T-helper 2 cell (primary cell): ENCODE measurements at regions not wholly inside any gene's neighbourhood (a gene's known extent, or its start where the extent isn't known, plus 50 kb on each side); places are given as distances from the start of the nearest gene placed in this dataset.
"Not testable (repeated sequence)": the region's sequence is repeated elsewhere in the genome, so short reads cannot be mapped to it uniquely, and the experiment has no call there.

Experiments used
- DNase-seq, 5 experiments: peaks; one replicate each; pipeline versions ENCODE4 v3.0.0 to v3.0.0-alpha.2; 2012 to 2022

GRCh38 chr12:127810459-127810858 lies 456.5 kb upstream of the TMEM132C start:
- not testable (repeated sequence) for DNase-seq

- no peak for DNase-seq
Measured at GRCh38 chr12:127811988-127812387, 455.0 kb upstream of the TMEM132C start.

GRCh38 chr12:127813147-127813546 lies 453.8 kb upstream of the TMEM132C start:
- DNase-seq: no peak

GRCh38 chr12:127819056-127819455 lies 447.9 kb upstream of the TMEM132C start:
- DNase-seq: no peak

- DNase-seq: no peak
Measured at GRCh38 chr12:127820271-127820670, 446.7 kb upstream of the TMEM132C start.

DNA sequence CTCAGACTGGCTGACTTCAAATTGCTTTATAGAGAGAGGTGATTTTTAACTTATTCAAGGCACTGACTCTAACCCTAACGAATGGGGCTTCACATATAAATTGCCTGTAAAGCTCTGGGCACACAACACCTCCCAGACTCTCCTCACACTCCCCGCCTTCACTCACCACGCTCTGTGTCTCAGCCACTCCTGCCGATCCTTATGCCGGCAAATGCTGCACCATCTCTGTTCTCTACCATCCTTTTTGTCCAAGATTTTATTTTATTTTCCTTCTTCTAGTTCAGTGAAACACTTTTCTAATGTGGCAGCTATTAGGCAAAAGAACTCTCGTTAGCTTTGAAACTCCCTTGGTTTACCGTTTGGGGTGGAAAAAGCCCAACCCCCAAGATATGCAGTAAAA lies 446.1 kb upstream of the TMEM132C start:
- DNase-seq: no peak

DNA sequence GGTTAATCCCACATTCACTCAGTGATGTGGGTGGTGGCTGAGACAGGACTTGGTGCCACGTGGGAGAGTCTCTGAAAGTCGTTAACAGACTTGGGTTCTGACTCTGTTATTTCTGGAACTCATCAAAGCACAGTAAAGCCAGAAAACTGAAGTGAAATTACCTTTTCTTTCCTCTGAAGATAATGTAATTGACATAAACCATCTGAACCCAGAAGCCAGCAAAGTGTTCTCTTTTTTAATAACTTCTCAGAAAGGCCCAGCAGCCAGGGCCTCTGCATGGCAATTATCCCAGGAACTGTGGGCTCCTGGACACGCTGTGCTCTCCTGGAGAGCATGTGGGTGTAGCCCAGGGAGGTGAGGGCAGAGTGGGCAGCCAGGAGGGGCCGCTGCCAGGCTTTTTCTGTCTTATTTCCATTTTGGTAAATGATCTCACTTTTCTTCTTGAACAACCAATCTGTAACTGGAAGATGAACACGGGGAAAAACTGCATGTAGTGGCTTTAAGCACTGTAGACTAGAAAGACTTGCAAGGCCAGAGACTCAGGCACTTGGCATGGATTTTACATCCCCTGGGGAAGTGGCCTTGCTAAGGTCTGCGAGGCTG lies 444.1 kb upstream of the TMEM132C start:
- DNase-seq: no peak

DNA sequence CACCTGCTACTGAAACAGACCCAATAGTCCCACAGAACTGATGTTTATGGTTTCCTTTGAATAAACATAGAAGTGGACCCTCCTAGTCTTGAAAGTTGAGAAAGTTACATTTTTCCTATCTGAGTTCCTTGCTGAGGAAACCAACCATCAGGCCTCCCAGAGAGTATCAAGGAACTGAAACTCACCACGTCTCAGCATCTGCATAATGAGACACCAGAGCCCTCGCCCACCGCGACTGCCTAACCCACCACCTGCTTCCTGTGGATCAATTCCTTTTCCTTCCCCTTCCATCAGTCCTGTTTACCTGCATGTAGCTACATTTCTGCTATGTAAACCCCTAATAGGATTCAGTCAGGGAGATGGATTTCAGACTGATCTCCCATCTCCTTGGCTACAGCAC lies 443.2 kb upstream of the TMEM132C start:
- no peak for DNase-seq

GRCh38 chr12:127829281-127830064 lies 437.5 kb upstream of the TMEM132C start:
- DNase-seq: no peak

GRCh38 chr12:127830065-127830460 lies 436.9 kb upstream of the TMEM132C start:
- DNase-seq: no peak

- DNase-seq: no peak
Measured at GRCh38 chr12:127830730-127831129, 436.2 kb upstream of the TMEM132C start.

GRCh38 chr12:127832172-127832571 lies 434.8 kb upstream of the TMEM132C start:
- no peak for DNase-seq

GRCh38 chr12:127836802-127837201 lies 430.2 kb upstream of the TMEM132C start:
- DNase-seq: not testable (repeated sequence)

GRCh38 chr12:127857661-127858060 lies 409.3 kb upstream of the TMEM132C start:
- DNase-seq: no peak

DNA sequence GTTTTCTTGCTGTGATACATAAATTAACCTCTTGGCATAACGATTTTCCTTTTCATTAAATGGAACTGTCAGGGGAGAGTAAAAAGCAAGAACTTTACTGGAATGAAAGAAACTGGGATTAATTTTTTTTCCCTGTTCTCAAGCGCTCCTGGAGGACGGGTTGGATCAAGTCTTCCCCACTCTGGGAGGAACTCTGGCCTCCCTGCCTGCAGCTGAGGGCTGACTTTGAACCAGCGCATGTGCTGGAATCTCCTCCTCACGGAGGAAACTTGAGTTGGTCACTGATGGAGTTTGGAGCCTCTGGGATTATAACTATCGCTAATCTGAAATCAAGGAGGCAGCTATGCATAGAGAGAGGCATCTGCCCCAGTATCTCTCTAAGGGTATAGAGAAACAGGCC lies 406.4 kb upstream of the TMEM132C start:
- DNase-seq: no peak

DNA sequence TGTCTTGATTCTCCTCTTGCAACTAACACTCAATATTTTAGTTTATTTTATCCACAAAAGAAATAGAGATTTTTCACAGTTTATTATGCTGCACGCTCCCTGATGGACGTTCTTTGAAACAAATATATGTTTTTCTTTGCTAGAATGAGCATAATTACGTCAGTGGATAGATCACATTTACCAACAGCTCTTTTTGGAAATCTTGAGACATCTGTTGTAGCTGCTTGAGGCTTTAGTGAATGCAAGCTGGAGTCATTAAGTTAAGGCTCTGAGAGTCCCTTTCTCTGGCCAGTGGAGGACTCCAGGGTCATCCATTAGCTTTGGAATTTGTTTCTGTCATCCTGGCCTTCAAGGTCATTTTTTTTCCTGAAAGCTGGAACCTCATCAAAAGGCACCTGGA lies 405.6 kb upstream of the TMEM132C start:
- DNase-seq: no peak

- no peak for DNase-seq
Measured at GRCh38 chr12:127873306-127873705, 393.7 kb upstream of the TMEM132C start.

- DNase-seq: no peak
Measured at GRCh38 chr12:127881371-127882140, 385.4 kb upstream of the TMEM132C start.

DNA sequence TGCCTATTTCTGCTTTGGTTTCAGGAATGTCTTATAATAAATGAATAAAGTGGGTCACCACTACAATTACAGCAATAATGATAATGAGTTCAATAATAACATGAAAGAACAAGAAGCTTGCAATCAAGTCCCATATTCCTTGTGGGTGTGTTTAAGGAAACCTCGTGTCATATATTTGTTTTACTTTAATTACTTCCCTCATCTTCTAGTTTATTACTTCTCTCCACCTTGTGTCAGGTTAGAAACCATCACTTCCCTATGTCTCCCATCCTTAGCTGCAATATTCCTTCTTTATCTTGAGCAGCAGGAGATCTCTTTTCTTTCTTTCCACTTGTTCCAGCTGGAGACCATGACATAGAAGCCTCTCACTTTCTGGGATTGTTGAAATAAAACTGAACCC lies 384.0 kb upstream of the TMEM132C start:
- no peak for DNase-seq

- no peak for DNase-seq
Measured at GRCh38 chr12:127885954-127886750, 380.8 kb upstream of the TMEM132C start.

DNA sequence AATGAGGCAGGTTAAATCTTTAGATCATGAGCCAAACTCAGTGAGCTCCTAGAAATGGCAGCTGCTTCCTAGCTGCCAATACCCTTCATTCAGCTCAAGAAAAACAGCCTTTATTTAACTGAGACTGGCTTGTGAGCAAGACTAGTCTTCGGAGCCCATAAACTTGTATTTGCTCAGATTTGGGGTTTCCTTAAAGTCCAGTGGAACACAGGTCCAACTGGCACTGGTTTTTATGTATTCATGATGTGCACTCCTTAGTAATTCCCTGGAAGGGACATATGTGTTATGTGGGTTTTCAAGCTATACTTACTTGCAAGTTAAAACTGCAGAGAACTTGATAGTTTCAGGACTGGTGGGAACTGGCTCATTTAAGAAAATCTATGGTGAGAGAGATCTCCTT lies 380.1 kb upstream of the TMEM132C start:
- DNase-seq: no peak

DNA sequence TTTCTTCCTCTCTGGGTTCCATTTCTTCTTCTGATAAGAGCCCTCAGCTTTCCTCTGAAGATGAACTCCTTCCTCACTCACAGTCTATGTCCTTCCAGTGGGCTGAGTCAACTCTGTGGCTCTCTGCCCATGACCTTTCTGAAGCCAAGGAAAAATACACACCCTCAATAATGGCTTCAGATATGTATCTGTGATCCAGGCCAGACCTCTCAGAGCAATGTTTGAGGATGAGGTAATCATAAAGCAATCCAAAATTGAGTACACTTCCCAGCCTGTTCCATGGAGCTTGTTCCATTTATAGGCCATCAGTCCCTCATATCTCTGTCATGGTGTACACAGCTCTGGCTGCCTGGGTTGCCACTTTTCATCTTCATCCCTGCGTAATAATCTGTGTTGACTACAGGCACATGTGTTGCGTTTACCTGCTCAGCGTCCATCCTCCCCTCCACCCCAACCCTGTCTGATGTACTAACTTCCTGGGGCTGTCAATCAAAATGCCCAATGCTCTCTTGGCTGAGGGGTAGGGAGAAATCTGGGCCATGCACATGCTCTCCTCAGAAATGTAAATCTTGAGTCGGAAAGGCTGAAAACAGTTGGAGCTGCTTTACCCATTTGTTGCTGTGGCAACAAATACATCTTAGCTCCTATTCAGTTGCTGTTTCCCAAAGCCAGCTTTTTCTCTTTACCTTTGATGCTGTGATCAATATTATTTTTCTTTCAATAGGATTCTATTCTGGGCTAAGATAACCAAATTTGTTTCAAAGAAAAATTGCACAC lies 377.8 kb upstream of the TMEM132C start:
- no peak for DNase-seq
